OCI-LY7 (cell line): ENCODE measurements at regions not wholly inside any gene's neighbourhood (a gene's known extent, or its start where the extent isn't known, plus 50 kb on each side); places are given as distances from the start of the nearest gene placed in this dataset.

Experiments used
- BruUV-seq: library from RNA; stranded (reverse); fragments of 400-500 nt; replicated peaks from 2 replicates; lab custom pipeline; 2021; lab: Mats Ljungman, UMichigan
- CTCF ChIA-PET: fragments of 300-600 bp; sonication (Branson Sonifier 250); formaldehyde crosslinking; loops from one replicate; lab custom pipeline; 2022; ENCODE audit warnings: antibody characterized with exemption; ENCODE audit not compliant: unreplicated experiment; lab: Charles Lee
- POLR2A ChIA-PET: fragments of 300-600 bp; sonication (Branson Sonifier 250); formaldehyde crosslinking; loops from one replicate; lab custom pipeline; 2022; ENCODE audit warnings: antibody characterized with exemption; lab: Charles Lee
- DNase-seq: peaks from one replicate; pipeline ENCODE4 v3.0.0-alpha.2; 2015; ENCODE audit warnings: low spot score
- H2AFZ ChIP-seq: fragments of 200-600 bp; sonication (generic), shearing (Covaris generic); 2 replicates; pipeline ENCODE4 v1.6.1; 2014; ENCODE audit warnings: mild to moderate bottlenecking, antibody characterized with exemption, low read length, moderate library complexity
- H3K27ac ChIP-seq: fragments of 200-600 bp; sonication (generic); 2 replicates; pipeline ENCODE4 v1.5.1; 2014; ENCODE audit warnings: mixed run types, low read depth, mild to moderate bottlenecking, moderate library complexity, low read length, inconsistent platforms; ENCODE audit not compliant: poor library complexity, severe bottlenecking
- H3K36me3 ChIP-seq: fragments of 200-600 bp; sonication (generic); 2 replicates; pipeline ENCODE4 v1.6.1; 2014; ENCODE audit warnings: mild to moderate bottlenecking, antibody characterized with exemption, low read length, moderate library complexity, mixed read lengths; ENCODE audit not compliant: insufficient read depth
- H3K4me1 ChIP-seq: fragments of 200-600 bp; sonication (generic); 2 replicates; pipeline ENCODE4 v1.5.1; 2014; ENCODE audit warnings: mild to moderate bottlenecking, low read length; ENCODE audit not compliant: insufficient read depth, poor library complexity, severe bottlenecking
- H3K4me2 ChIP-seq: fragments of 200-600 bp; sonication (generic); 2 replicates; pipeline ENCODE4 v1.6.1; 2014; ENCODE audit warnings: mild to moderate bottlenecking, low read length
- H3K4me3 ChIP-seq: fragments of 200-600 bp; sonication (generic); 2 replicates; pipeline ENCODE4 v1.5.1; 2014; ENCODE audit warnings: mild to moderate bottlenecking, low read depth, low read length; ENCODE audit not compliant: poor library complexity, severe bottlenecking
- H3K79me2 ChIP-seq: fragments of 200-600 bp; sonication (generic); 2 replicates; pipeline ENCODE4 v1.6.1; 2016; ENCODE audit warnings: low read depth, mild to moderate bottlenecking, low read length, moderate library complexity, mixed read lengths; ENCODE audit not compliant: insufficient read depth
- H3K9me2 ChIP-seq: fragments of 200-600 bp; sonication (generic); 2 replicates; pipeline ENCODE4 v1.6.1; 2016; ENCODE audit warnings: mild to moderate bottlenecking, low read length, mixed read lengths; ENCODE audit not compliant: insufficient read depth
- H3K9me3 ChIP-seq: fragments of 200-600 bp; sonication (generic); 2 replicates; pipeline ENCODE4 v1.6.1; 2014; ENCODE audit warnings: mild to moderate bottlenecking, mixed run types, low read length, mixed read lengths
- H4K20me1 ChIP-seq: fragments of 200-600 bp; sonication (generic); 2 replicates; pipeline ENCODE4 v1.6.1; 2014; ENCODE audit warnings: mild to moderate bottlenecking, antibody characterized with exemption, low read length, moderate library complexity, mixed read lengths; ENCODE audit not compliant: insufficient read depth
- CTCF ChIP-seq: fragments of 200-600 bp; sonication (generic); conservative IDR thresholded peaks from 2 replicates; pipeline ENCODE4 v1.5.1; 2014; ENCODE audit warnings: mild to moderate bottlenecking, antibody characterized with exemption, low read length, moderate library complexity, mixed read lengths
- EZH2phosphoT487 ChIP-seq: fragments of 200-600 bp; sonication (generic); IDR thresholded peaks from 2 replicates; pipeline ENCODE4 v1.6.1; 2018; ENCODE audit warnings: low read depth, borderline replicate concordance, mild to moderate bottlenecking, mixed run types, antibody characterized with exemption, low read length, moderate library complexity, mixed read lengths
- intact Hi-C: fragments of 100-400 bp; cut with micrococcal nuclease; formaldehyde crosslinking; loops from one replicate; pipeline ENCODE4 v1.10.0; 2022; ENCODE audit not compliant: unreplicated experiment

DNA sequence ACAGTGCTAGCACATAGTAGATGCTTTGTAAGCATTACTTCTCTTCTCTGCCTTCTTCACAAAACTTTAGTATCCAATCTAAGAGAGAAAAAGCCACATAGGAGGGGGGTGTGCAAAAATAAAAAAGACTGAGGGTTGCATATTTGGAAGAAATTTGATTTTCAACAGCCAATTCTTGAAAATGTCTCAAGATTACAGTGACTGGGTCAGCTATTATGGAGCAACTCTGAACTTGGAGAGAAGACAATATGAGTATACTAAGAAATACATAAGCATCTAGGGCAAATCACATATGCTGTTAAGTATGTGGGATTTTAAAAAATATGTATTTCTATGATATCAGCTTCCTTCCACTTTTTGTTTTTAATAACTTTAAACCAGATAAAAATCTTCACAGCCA, 196.6 kb upstream of the GOLIM4 start:
- BruUV-seq = no TSS peak
- POLR2A ChIA-PET = interaction anchor here (0.6 kb wide), 1 partner anchor 1228 kb away, joined by 3 read pairs; no protein-coding TSS in a partner anchor
- H4K20me1 ChIP-seq = no peaks in the 10 kb centered on the region
- H3K9me2 ChIP-seq = no peaks in the 10 kb centered on the region
- intact Hi-C loops = no loop called here
- no peak for DNase-seq
- no peaks in the 10 kb centered on the region for H3K79me2 ChIP-seq
- H3K27ac ChIP-seq = no peak overlapping the region
- H3K4me3 ChIP-seq = no peak overlapping the region
- no peak for TF ChIP-seq CTCF
- no peak for TF ChIP-seq EZH2phosphoT487
- H3K36me3 ChIP-seq = no peaks in the 10 kb centered on the region
- no peak overlapping the region for H3K4me2 ChIP-seq
- H3K4me1 ChIP-seq = no peaks in the 10 kb centered on the region
- H2AFZ ChIP-seq = no peak overlapping the region
- H3K9me3 ChIP-seq = no peaks in the 10 kb centered on the region
- CTCF ChIA-PET = no interaction called here

- TF ChIP-seq EZH2phosphoT487 = no peak
- no peak for TF ChIP-seq CTCF
- ChIA-PET POLR2A (interaction anchor here (0.7 kb wide), 1 partner anchor 17 kb away, joined by 3 read pairs; no protein-coding TSS in a partner anchor), CTCF (no interaction called here)
- no peak overlapping the region for H3K27ac ChIP-seq
- no peaks in the 10 kb centered on the region for H3K4me1 ChIP-seq
- no peaks in the 10 kb centered on the region for H3K9me2 ChIP-seq
- no peak overlapping the region for H2AFZ ChIP-seq
- H3K4me3 ChIP-seq = no peak overlapping the region
- DNase-seq = no peak
- H3K9me3 ChIP-seq = no peaks in the 10 kb centered on the region
- no peaks in the 10 kb centered on the region for H3K79me2 ChIP-seq
- H4K20me1 ChIP-seq = no peaks in the 10 kb centered on the region
- no TSS peak for BruUV-seq
- H3K4me2 ChIP-seq = no peak overlapping the region
- intact Hi-C loops = no loop called here
- H3K36me3 ChIP-seq = no peaks in the 10 kb centered on the region
Observed at GRCh38 chr3:168289471-168290008, 193.8 kb upstream of the GOLIM4 start.
